ENCODE measurements at regions not wholly inside any gene's neighbourhood (a gene's known extent, or its start where the extent isn't known, plus 50 kb on each side); places are given as distances from the start of the nearest gene placed in this dataset.
"Not testable (repeated sequence)": the region's sequence is repeated elsewhere in the genome, so short reads cannot be mapped to it uniquely, and the experiment has no call there.

DNA sequence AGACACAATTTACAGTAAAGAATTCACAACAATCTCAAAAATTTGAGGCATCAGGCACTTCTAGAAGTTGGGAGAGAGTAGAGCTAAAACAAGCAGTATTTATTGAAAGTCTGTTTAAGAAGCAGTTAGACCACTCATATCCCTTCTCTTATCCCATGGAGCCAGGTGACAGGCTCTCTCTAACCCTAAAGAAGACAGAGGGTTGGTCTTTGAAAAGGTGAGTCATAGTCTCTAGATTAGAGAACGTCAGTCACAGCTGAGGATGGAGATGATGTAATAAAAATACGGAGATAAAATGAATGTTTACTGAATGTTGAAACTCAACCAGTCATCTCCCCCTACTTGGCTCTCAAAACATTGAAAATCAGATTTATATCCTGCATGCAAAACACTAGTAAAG is 223.8 kb downstream of the CHIC2 start:
- H3K36me3 Mint-ChIP-seq (ENCODE audit: low read depth), result no peaks in the 10 kb centered on the region
- TF ChIP-seq, protein P1, sequence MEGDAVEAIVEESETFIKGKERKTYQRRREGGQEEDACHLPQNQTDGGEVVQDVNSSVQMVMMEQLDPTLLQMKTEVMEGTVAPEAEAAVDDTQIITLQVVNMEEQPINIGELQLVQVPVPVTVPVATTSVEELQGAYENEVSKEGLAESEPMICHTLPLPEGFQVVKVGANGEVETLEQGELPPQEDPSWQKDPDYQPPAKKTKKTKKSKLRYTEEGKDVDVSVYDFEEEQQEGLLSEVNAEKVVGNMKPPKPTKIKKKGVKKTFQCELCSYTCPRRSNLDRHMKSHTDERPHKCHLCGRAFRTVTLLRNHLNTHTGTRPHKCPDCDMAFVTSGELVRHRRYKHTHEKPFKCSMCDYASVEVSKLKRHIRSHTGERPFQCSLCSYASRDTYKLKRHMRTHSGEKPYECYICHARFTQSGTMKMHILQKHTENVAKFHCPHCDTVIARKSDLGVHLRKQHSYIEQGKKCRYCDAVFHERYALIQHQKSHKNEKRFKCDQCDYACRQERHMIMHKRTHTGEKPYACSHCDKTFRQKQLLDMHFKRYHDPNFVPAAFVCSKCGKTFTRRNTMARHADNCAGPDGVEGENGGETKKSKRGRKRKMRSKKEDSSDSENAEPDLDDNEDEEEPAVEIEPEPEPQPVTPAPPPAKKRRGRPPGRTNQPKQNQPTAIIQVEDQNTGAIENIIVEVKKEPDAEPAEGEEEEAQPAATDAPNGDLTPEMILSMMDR (IDR thresholded peaks at IDR 0.05), result no peak
- ATAC-seq (ENCODE audit: low read depth) (no peak), DNase-seq (no peak)
- H3K4me1 Mint-ChIP-seq, result no peaks in the 10 kb centered on the region
- intact Hi-C loops (cut with micrococcal nuclease), result no loop called here
- peaks cover 3% of the 10 kb centered on the region for H3K9me3 Mint-ChIP-seq
- ChIA-PET CTCF (no interaction called here), POLR2A (no interaction called here)
- H3K27ac Mint-ChIP-seq, result no peak overlapping the region
- H3K27me3 Mint-ChIP-seq, result peaks cover 6% of the 10 kb centered on the region
- H3K4me3 Mint-ChIP-seq, result no peak overlapping the region

DNA sequence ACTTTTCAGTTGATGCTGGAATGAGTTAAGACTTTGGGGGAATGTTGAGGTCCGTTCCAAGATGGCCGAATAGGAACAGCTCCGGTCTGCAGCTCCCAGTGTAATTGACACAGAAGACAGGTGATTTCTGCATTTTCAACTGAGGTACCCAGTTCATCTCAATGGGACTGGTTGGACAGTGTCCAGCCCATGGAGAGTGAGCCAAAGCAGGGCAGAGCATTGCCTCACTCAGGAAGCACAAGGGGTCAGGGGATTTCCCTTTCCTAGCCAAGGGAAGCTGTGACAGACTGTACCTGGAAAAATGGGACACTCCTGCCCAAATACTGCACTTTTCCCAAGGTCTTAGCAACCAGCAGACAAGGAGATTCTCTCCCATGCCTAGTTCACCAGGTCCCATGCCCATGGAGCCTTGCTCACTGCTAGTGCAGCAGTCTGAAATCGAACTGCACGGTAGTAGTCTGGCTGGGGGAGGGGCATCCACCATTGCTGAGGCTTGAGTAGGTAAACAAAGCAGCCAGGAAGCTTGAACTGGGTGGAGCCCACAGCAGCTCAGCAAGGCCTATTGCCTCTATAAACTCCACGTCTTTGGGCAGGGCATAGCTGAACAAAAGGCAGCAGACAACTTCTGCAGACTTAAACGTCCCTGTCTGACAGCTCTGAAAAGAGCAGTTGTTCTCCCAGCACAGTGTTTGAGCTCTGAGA is 231.0 kb downstream of the CHIC2 start:
- H3K4me1 Mint-ChIP-seq; intact Hi-C loops (cut with micrococcal nuclease); H3K4me3 Mint-ChIP-seq; H3K27ac Mint-ChIP-seq; H3K36me3 Mint-ChIP-seq (ENCODE audit: low read depth); POLR2A ChIA-PET; ATAC-seq (ENCODE audit: low read depth); CTCF ChIA-PET; DNase-seq; H3K27me3 Mint-ChIP-seq: not testable (repeated sequence)
- H3K9me3 Mint-ChIP-seq, result peaks cover 17% of the 10 kb centered on the region

DNA sequence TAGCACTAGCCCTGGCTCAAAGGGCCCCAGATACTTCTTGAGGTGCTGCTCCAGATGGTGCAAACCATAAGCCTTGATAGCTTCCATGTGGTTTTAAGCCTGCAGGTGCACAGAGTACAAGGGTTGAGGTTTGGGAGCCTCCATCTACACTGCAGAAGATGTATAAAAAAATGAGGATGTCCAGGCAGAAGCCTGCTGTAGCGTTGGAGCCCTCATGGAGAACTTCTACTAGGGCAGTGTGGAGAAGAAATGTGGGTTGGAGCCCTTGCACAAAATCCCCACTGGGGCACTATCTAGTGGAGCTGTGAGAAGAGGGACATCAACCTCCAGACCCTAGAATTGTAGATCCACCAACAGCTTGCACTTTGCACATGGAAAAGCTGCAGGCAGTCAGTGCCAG is 231.9 kb downstream of the CHIC2 start:
- no peak overlapping the region for H3K4me3 Mint-ChIP-seq
- POLR2A ChIA-PET, result interaction anchor here (0.6 kb wide), 1 partner anchor 20 kb away, joined by 3 read pairs; no protein-coding TSS in a partner anchor
- no peak for ATAC-seq (ENCODE audit: low read depth)
- DNase-seq, result no peak
- CTCF ChIA-PET, result no interaction called here
- intact Hi-C loops (cut with micrococcal nuclease), result no loop called here
- peaks cover 15% of the 10 kb centered on the region for H3K9me3 Mint-ChIP-seq
- peaks cover 9% of the 10 kb centered on the region for H3K27me3 Mint-ChIP-seq
- H3K4me1 Mint-ChIP-seq, result no peaks in the 10 kb centered on the region
- no peak overlapping the region for H3K27ac Mint-ChIP-seq
- TF ChIP-seq, protein P1 (IDR thresholded peaks at IDR 0.05), result no peak
- no peaks in the 10 kb centered on the region for H3K36me3 Mint-ChIP-seq (ENCODE audit: low read depth)

DNA sequence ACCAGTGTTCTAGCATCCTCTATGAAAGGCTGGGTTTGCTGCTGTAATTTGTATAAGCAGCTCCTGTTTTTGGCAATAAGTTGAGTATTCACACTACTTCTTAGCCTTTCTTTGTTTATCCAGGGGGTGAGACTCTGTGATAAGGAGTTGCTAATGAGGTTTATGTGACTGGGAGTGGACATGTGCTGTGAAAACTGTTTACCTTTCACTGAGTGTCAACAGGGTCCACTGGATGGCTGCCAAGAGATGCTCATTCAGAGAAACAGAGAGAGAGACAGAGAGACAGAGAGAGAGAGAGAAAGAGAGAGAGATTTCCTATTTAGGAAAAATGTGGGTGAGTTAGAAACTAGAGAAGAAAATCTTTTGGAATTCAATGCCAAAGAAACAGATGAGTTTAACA is 233.9 kb downstream of the CHIC2 start:
- Mint-ChIP-seq H3K27me3 (peaks cover 4% of the 10 kb centered on the region), H3K4me1 (no peaks in the 10 kb centered on the region), H3K27ac (no peak overlapping the region), H3K4me3 (no peak overlapping the region), H3K9me3 (peaks cover 15% of the 10 kb centered on the region), H3K36me3 (ENCODE audit: low read depth) (no peaks in the 10 kb centered on the region)
- no peak for DNase-seq
- no peak for ATAC-seq (ENCODE audit: low read depth)
- POLR2A ChIA-PET, result no interaction called here
- CTCF ChIA-PET, result no interaction called here
- TF ChIP-seq, protein P1 (IDR thresholded peaks at IDR 0.05), result no peak
- intact Hi-C loops (cut with micrococcal nuclease), result no loop called here

DNA sequence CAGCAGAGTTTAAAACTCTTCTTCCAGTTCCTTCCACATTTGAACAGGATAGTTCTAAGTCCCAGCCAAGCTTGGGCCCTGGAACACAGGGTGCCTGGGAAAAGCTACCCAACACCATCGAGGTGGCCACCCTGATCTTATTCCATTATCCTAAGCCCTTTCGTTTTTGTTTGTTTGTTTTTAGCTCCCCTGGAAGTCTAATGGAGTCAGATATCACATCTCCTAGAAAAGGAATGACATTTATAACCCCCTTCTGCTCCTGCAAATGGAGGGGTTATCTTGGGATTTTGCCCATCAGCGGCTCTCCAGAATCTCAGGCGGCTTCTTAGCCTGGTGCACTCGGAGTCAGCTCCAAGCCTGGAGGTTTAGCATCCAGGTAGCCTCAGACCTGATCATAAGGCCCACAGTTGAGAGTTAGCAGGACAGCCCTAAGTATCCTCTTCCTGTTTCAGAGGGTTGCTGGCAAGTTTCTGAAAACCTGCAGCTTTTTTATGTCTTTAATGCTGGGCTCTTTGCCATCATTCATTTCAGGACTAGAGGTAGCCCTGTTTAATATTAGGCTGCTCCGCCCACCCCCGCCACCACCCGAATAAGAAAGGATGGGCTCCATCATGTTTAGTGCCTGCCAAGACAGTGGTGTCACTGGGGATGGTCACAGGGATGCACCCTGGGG is 230.0 kb upstream of the LNX1 start:
- intact Hi-C loops (cut with micrococcal nuclease), result no loop called here

More for the DNA sequence above, 230.0 kb upstream of the LNX1 start:
- no peak for DNase-seq
- TF ChIP-seq, protein P1 (IDR thresholded peaks at IDR 0.05), result no peak
- CTCF ChIA-PET, result no interaction called here
- H3K9me3 Mint-ChIP-seq, result no peaks in the 10 kb centered on the region
- H3K36me3 Mint-ChIP-seq (ENCODE audit: low read depth), result no peaks in the 10 kb centered on the region
- POLR2A ChIA-PET, result interaction anchor here (0.6 kb wide), 1 partner anchor 374 kb away, joined by 3 read pairs; no protein-coding TSS in a partner anchor
- no peak for ATAC-seq (ENCODE audit: low read depth)
- H3K27ac Mint-ChIP-seq, result no peak overlapping the region
- no peak overlapping the region for H3K4me3 Mint-ChIP-seq
- H3K27me3 Mint-ChIP-seq, result no peaks in the 10 kb centered on the region
- H3K4me1 Mint-ChIP-seq, result no peaks in the 10 kb centered on the region
